AG10803 (cell line): ENCODE measurements at regions not wholly inside any gene's neighbourhood (a gene's known extent, or its start where the extent isn't known, plus 50 kb on each side); places are given as distances from the start of the nearest gene placed in this dataset.

Experiments used
- DNase-seq: peaks from one replicate; pipeline ENCODE4 v3.0.0; 2010; ENCODE audit warnings: low read depth
- H3K4me3 ChIP-seq: 2 replicates; pipeline ENCODE4 v1.5.1; 2011; ENCODE audit warnings: mild to moderate bottlenecking, low read length, control low read depth
- CTCF ChIP-seq: conservative IDR thresholded peaks from 2 replicates; pipeline ENCODE4 v1.5.1; 2011; ENCODE audit warnings: mild to moderate bottlenecking, low read length, control low read depth, inconsistent platforms

- no peak overlapping the region for H3K4me3 ChIP-seq
- TF ChIP-seq CTCF, result no peak
- DNase-seq, result no peak
These were observed 1128.4 kb downstream of the SORCS3 start for GRCh38 chr10:105769248-105770184.

- no peak overlapping the region for H3K4me3 ChIP-seq
- no peak for DNase-seq
- TF ChIP-seq CTCF, result no peak
These were observed 1122.5 kb downstream of the SORCS3 start for GRCh38 chr10:105763611-105764010.

- TF ChIP-seq CTCF, result no peak
- H3K4me3 ChIP-seq, result no peak overlapping the region
These were observed 1120.6 kb downstream of the SORCS3 start for GRCh38 chr10:105761576-105762260.

GRCh38 chr10:105759669-105760068, 1118.6 kb downstream of the SORCS3 start:
- no peak for TF ChIP-seq CTCF
- no peak overlapping the region for H3K4me3 ChIP-seq
- no peak for DNase-seq

More at GRCh38 chr10:105761576-105762260, 1120.6 kb downstream of the SORCS3 start:
- no peak for DNase-seq

- TF ChIP-seq CTCF, result no peak
- no peak for DNase-seq
These were observed 1117.3 kb downstream of the SORCS3 start for GRCh38 chr10:105758209-105758998.

GRCh38 chr10:105757302-105757701, 1116.2 kb downstream of the SORCS3 start:
- TF ChIP-seq CTCF, result no peak
- DNase-seq, result no peak
- H3K4me3 ChIP-seq, result no peak overlapping the region

More at GRCh38 chr10:105758209-105758998, 1117.3 kb downstream of the SORCS3 start:
- no peak overlapping the region for H3K4me3 ChIP-seq
